Mesendoderm (in vitro differentiated cells): ENCODE measurements at regions not wholly inside any gene's neighbourhood (a gene's known extent, or its start where the extent isn't known, plus 50 kb on each side); places are given as distances from the start of the nearest gene placed in this dataset.

Experiments
- DNase-seq: peaks from one replicate; pipeline ENCODE4 v3.0.0; 2013
- H2AK5ac ChIP-seq: 2 replicates; pipeline ENCODE4 v1.6.1; 2013; ENCODE audit warnings: low read length, inconsistent platforms
- H2BK120ac ChIP-seq: 2 replicates; pipeline ENCODE4 v1.6.1; 2013; ENCODE audit warnings: low read depth, mild to moderate bottlenecking, low read length, moderate library complexity, mixed read lengths
- H2BK15ac ChIP-seq: replicated peaks from 2 replicates; pipeline ENCODE4 v1.6.1; 2013; ENCODE audit warnings: low read depth, mild to moderate bottlenecking, moderate library complexity
- H2BK5ac ChIP-seq: 2 replicates; pipeline ENCODE4 v1.6.1; 2013; ENCODE audit warnings: low read length, inconsistent platforms
- H3K18ac ChIP-seq: 2 replicates; pipeline ENCODE4 v1.6.1; 2013; ENCODE audit warnings: mild to moderate bottlenecking, low read length, mixed read lengths
- H3K23ac ChIP-seq: one replicate; pipeline ENCODE4 v1.6.1; 2013; ENCODE audit warnings: low read length
- H3K27ac ChIP-seq: 2 replicates; pipeline ENCODE4 v1.5.1; 2013; ENCODE audit warnings: low read depth, mild to moderate bottlenecking, inconsistent platforms, low read length, moderate library complexity
- H3K27me3 ChIP-seq: 2 replicates; pipeline ENCODE4 v1.6.1; 2013; ENCODE audit warnings: low read length, control low read depth, mild to moderate bottlenecking, inconsistent platforms; ENCODE audit not compliant: insufficient read depth, poor library complexity
- H3K36me3 ChIP-seq: 2 replicates; pipeline ENCODE4 v1.6.1; 2013; ENCODE audit warnings: low read length, inconsistent platforms; ENCODE audit not compliant: control insufficient read depth, insufficient read depth
- H3K4ac ChIP-seq: one replicate; pipeline ENCODE4 v1.6.1; 2013; ENCODE audit warnings: low read depth, mild to moderate bottlenecking, low read length, moderate library complexity
- H3K4me1 ChIP-seq: 2 replicates; pipeline ENCODE4 v1.6.1; 2013; ENCODE audit warnings: low read depth, low read length, inconsistent platforms; ENCODE audit not compliant: control insufficient read depth
- H3K4me2 ChIP-seq: 2 replicates; pipeline ENCODE4 v1.6.1; 2013; ENCODE audit warnings: low read length
- H3K4me3 ChIP-seq: 2 replicates; pipeline ENCODE4 v1.5.1; 2013; ENCODE audit warnings: mild to moderate bottlenecking, low read length
- H3K56ac ChIP-seq: one replicate; pipeline ENCODE4 v1.6.1; 2013; ENCODE audit warnings: low read length
- H3K79me1 ChIP-seq: 2 replicates; pipeline ENCODE4 v1.6.1; 2013; ENCODE audit warnings: low read length, inconsistent platforms
- H3K79me2 ChIP-seq: 2 replicates; pipeline ENCODE4 v1.6.1; 2013; ENCODE audit warnings: mild to moderate bottlenecking, low read length; ENCODE audit not compliant: control insufficient read depth, insufficient read depth
- H3K9ac ChIP-seq: 2 replicates; pipeline ENCODE4 v1.6.1; 2013; ENCODE audit warnings: low read length, inconsistent platforms
- H4K5ac ChIP-seq: one replicate; pipeline ENCODE4 v1.6.1; 2013; ENCODE audit warnings: low read length
- H4K8ac ChIP-seq: one replicate; pipeline ENCODE4 v1.6.1; 2013; ENCODE audit warnings: low read depth, mild to moderate bottlenecking, control low read depth, low read length, moderate library complexity
- WGBS: extraction: QIAGEN DNeasy Blood & Tissue Kit; methylation state at CpG from one replicate; pipeline ENCODE4 v1.1.7; 2013; ENCODE audit warnings: low lambda C conversion rate, missing lambda C conversion rate; ENCODE audit not compliant: insufficient coverage; ENCODE audit errors: extremely low coverage; 5-methylcytosine and 5-hydroxymethylcytosine counted together

DNA sequence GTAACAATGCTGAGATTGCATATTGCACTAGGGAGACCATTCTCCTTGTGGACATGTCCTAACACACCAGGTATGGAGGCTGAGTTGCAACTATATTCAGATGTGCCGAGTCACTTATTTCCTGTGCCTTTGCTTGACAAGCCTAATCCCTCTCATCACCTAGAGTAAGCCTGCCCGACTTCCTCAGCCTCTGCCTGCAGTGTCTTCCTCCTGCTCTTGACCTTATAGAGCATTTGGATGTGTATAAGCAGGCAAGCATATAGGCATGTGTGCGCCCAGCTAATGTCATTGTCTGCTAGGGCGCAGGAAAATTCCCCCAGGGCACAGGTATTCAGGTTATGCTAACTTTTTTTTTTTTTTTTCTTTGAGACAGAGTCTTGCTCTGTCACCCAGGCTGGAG is 316.9 kb downstream of the CDH2 start:
- H3K4me2 ChIP-seq, result no peak overlapping the region
- no peaks in the 10 kb centered on the region for H3K4me1 ChIP-seq
- no peak overlapping the region for H2BK120ac ChIP-seq
- no peak overlapping the region for H2BK5ac ChIP-seq
- H3K9ac ChIP-seq, result no peak overlapping the region
- H3K36me3 ChIP-seq, result no peaks in the 10 kb centered on the region
- H4K5ac ChIP-seq, result no peak overlapping the region
- H3K4me3 ChIP-seq, result no peak overlapping the region
- no peak overlapping the region for H3K27ac ChIP-seq
- no peaks in the 10 kb centered on the region for H3K79me2 ChIP-seq
- peak; percentile 23 for DNase-seq
- no peak overlapping the region for H3K56ac ChIP-seq
- no peak overlapping the region for H3K4ac ChIP-seq
- no peaks in the 10 kb centered on the region for H3K27me3 ChIP-seq
- no peak overlapping the region for H4K8ac ChIP-seq
- H2AK5ac ChIP-seq, result no peak overlapping the region
- no peak overlapping the region for H3K18ac ChIP-seq
- no peaks in the 10 kb centered on the region for H3K79me1 ChIP-seq
- no peak overlapping the region for H2BK15ac ChIP-seq
- WGBS, result no CpG with 5 or more reads among the region's 4 CpGs
- no peak overlapping the region for H3K23ac ChIP-seq

GRCh38 chr18:27856820-27857219 is 320.1 kb downstream of the CDH2 start:
- no peak overlapping the region for H4K8ac ChIP-seq
- H3K27ac ChIP-seq, result no peak overlapping the region
- WGBS, result no CpG with 5 or more reads among the region's 1 CpG
- H3K79me1 ChIP-seq, result no peaks in the 10 kb centered on the region
- no peak overlapping the region for H3K56ac ChIP-seq
- no peak overlapping the region for H2AK5ac ChIP-seq
- no peak overlapping the region for H3K4me3 ChIP-seq
- H3K79me2 ChIP-seq, result no peaks in the 10 kb centered on the region
- H3K36me3 ChIP-seq, result no peaks in the 10 kb centered on the region
- no peak overlapping the region for H3K4me2 ChIP-seq
- H4K5ac ChIP-seq, result no peak overlapping the region
- H2BK15ac ChIP-seq, result no peak overlapping the region
- H2BK5ac ChIP-seq, result no peak overlapping the region
- no peaks in the 10 kb centered on the region for H3K4me1 ChIP-seq
- H3K18ac ChIP-seq, result no peak overlapping the region
- H2BK120ac ChIP-seq, result no peak overlapping the region
- no peak overlapping the region for H3K9ac ChIP-seq
- H3K23ac ChIP-seq, result no peak overlapping the region
- no peak overlapping the region for H3K4ac ChIP-seq
- no peak for DNase-seq
- H3K27me3 ChIP-seq, result no peaks in the 10 kb centered on the region

- Histone ChIP-seq H4K5ac (no peak overlapping the region), H2BK5ac (no peak overlapping the region), H3K27me3 (no peaks in the 10 kb centered on the region), H2AK5ac (no peak overlapping the region), H3K4me2 (no peak overlapping the region), H2BK120ac (no peak overlapping the region), H3K23ac (no peak overlapping the region), H3K27ac (no peak overlapping the region), H3K79me2 (no peaks in the 10 kb centered on the region), H3K36me3 (no peaks in the 10 kb centered on the region), H3K79me1 (no peaks in the 10 kb centered on the region), H3K4me1 (no peaks in the 10 kb centered on the region), H3K18ac (no peak overlapping the region), H3K4ac (no peak overlapping the region), H3K4me3 (no peak overlapping the region), H4K8ac (no peak overlapping the region), H3K56ac (no peak overlapping the region), H3K9ac (no peak overlapping the region), H2BK15ac (no peak overlapping the region)
- DNase-seq, result no peak
Measured at GRCh38 chr18:27855486-27855885, 321.4 kb downstream of the CDH2 start.

DNA sequence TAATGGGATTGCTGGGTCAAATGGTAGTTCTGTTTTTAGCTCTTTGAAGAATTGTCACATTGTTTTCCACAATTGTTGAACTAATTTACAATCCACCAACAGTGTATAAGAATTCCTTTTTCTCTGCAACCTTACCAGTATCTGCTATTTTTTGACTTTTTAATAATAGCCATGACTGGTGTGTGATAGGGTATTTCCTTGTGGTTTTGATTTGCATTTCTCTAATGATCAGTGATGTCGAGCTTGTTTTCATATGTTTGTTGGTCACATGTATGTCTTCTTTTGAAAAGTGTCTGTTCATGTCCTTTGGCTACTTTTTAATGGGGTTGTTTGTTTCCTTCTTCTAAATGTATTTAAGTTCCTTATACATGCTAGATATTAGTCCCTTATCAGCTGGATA is 322.3 kb downstream of the CDH2 start:
- H3K9ac ChIP-seq, result no peak overlapping the region
- H4K8ac ChIP-seq, result no peak overlapping the region
- H3K4ac ChIP-seq, result no peak overlapping the region
- no CpG with 5 or more reads among the region's 1 CpG for WGBS
- H3K4me2 ChIP-seq, result no peak overlapping the region
- H3K23ac ChIP-seq, result no peak overlapping the region
- H3K4me3 ChIP-seq, result no peak overlapping the region
- H3K27ac ChIP-seq, result no peak overlapping the region
- H2BK120ac ChIP-seq, result no peak overlapping the region
- H3K18ac ChIP-seq, result no peak overlapping the region
- no peak overlapping the region for H3K56ac ChIP-seq
- H3K27me3 ChIP-seq, result no peaks in the 10 kb centered on the region
- H4K5ac ChIP-seq, result no peak overlapping the region
- DNase-seq, result no peak
- H3K79me2 ChIP-seq, result no peaks in the 10 kb centered on the region
- H2BK5ac ChIP-seq, result no peak overlapping the region
- no peak overlapping the region for H2AK5ac ChIP-seq
- no peaks in the 10 kb centered on the region for H3K36me3 ChIP-seq
- H3K79me1 ChIP-seq, result no peaks in the 10 kb centered on the region
- H2BK15ac ChIP-seq, result no peak overlapping the region
- H3K4me1 ChIP-seq, result no peaks in the 10 kb centered on the region

DNA sequence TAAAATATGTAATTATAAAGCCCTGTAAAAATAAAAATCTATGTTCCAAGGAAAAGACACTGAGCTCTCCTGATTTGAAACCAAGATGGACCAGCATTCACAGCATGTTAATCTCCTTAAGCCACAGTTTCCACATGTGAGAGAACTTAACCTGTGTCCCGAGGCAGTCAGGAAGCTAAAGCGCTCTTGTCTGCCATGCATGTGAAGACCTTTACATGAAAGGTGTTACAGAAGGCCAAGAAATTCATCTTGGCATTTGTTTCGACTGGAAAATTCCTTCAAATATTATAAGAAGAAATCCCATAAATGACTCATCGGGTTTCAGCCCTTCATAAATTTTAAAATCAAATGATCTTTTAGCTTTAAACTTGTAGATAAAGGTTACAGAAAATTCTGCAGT is 328.6 kb downstream of the CDH2 start:
- H3K4me1 ChIP-seq, result no peaks in the 10 kb centered on the region
- no peak overlapping the region for H3K56ac ChIP-seq
- no peak overlapping the region for H2BK120ac ChIP-seq
- no peak overlapping the region for H4K8ac ChIP-seq
- no peak overlapping the region for H3K23ac ChIP-seq
- H3K4me3 ChIP-seq, result no peak overlapping the region
- H3K4me2 ChIP-seq, result no peak overlapping the region
- H3K79me1 ChIP-seq, result no peaks in the 10 kb centered on the region
- no peak overlapping the region for H3K9ac ChIP-seq
- DNase-seq, result no peak
- H2BK5ac ChIP-seq, result no peak overlapping the region
- H3K36me3 ChIP-seq, result no peaks in the 10 kb centered on the region
- no peak overlapping the region for H2AK5ac ChIP-seq
- no peaks in the 10 kb centered on the region for H3K27me3 ChIP-seq
- no peak overlapping the region for H3K18ac ChIP-seq
- no peak overlapping the region for H2BK15ac ChIP-seq
- no peak overlapping the region for H4K5ac ChIP-seq
- H3K27ac ChIP-seq, result no peak overlapping the region
- H3K79me2 ChIP-seq, result no peaks in the 10 kb centered on the region
- WGBS, result no CpG with 5 or more reads among the region's 4 CpGs
- no peak overlapping the region for H3K4ac ChIP-seq

- Histone ChIP-seq H3K4me1 (no peaks in the 10 kb centered on the region), H3K36me3 (no peaks in the 10 kb centered on the region), H2AK5ac (no peak overlapping the region), H3K9ac (no peak overlapping the region), H3K4me3 (no peak overlapping the region), H3K79me2 (no peaks in the 10 kb centered on the region), H3K4ac (no peak overlapping the region), H2BK5ac (no peak overlapping the region), H3K18ac (no peak overlapping the region), H3K27ac (no peak overlapping the region), H3K56ac (no peak overlapping the region), H2BK120ac (no peak overlapping the region), H2BK15ac (no peak overlapping the region), H3K27me3 (no peaks in the 10 kb centered on the region), H3K79me1 (no peaks in the 10 kb centered on the region), H4K5ac (no peak overlapping the region), H3K23ac (no peak overlapping the region), H4K8ac (no peak overlapping the region), H3K4me2 (no peak overlapping the region)
- no peak for DNase-seq
- 100% methylated on average over 1 of the region's 4 CpGs for whole genome bisulfite sequencing
Measured at GRCh38 chr18:27847412-27847811, 329.5 kb downstream of the CDH2 start.
